Mammary epithelial cell (primary cell): ENCODE measurements at regions not wholly inside any gene's neighbourhood (a gene's known extent, or its start where the extent isn't known, plus 50 kb on each side); places are given as distances from the start of the nearest gene placed in this dataset.

Experiments
- CTCF ChIP-seq, 2 donors: IDR thresholded peaks in 1 of 2; conservative IDR thresholded peaks in 1 of 2; 2 replicates each; pipeline ENCODE4 v1.5.1; 2011 to 2012; ENCODE audit warnings: inconsistent platforms in 2 of 2, low read length in 2 of 2, mild to moderate bottlenecking in 2 of 2, control low read depth in 1 of 2, low read depth in 1 of 2; ENCODE audit not compliant: insufficient read depth in 1 of 2; ENCODE audit errors: extremely low read depth in 1 of 2
- EZH2 ChIP-seq: IDR thresholded peaks from 2 replicates; pipeline ENCODE4 v1.6.1; 2012; ENCODE audit warnings: low read length, inconsistent platforms, borderline replicate concordance

- TF ChIP-seq EZH2 (no peak), CTCF (conservative IDR thresholded peaks at IDR 0.05 in 1 of 2, IDR thresholded peaks at IDR 0.05 in 1 of 2; ENCODE audit: extremely low read depth in 1 of 2, insufficient read depth in 1 of 2, low read depth in 1 of 2, low read length in 2 of 2) (peak in 1 of 2 donors; percentile 29)
Observed at GRCh38 chr7:115511330-115511729, 519.2 kb downstream of the TFEC start.
